IMR-90 (cell line): ENCODE measurements at regions not wholly inside any gene's neighbourhood (a gene's known extent, or its start where the extent isn't known, plus 50 kb on each side); places are given as distances from the start of the nearest gene placed in this dataset.

ENCODE experiments used
- ATAC-seq: fragments of 200-7000 bp; cut with Tn5 transposase; 2 replicates; pipeline ENCODE4 v1.9.1; 2020; ENCODE audit warnings: low read depth, mild to moderate bottlenecking, moderate library complexity
- BruUV-seq: library from RNA; stranded (reverse); fragments of 400-500 nt; replicated peaks from 2 replicates; lab custom pipeline; 2021; lab: Mats Ljungman, UMichigan
- CTCF ChIA-PET: fragments of 300-600 bp; formaldehyde crosslinking; extraction: SDS; loops from one replicate; lab custom pipeline; 2021; ENCODE audit warnings: antibody characterized with exemption; lab: Yijun Ruan, JAX
- POLR2A ChIA-PET: fragments of 300-600 bp; sonication (Branson Sonifier 250); formaldehyde crosslinking; loops from one replicate; lab custom pipeline; 2022; ENCODE audit warnings: antibody characterized with exemption; ENCODE audit not compliant: unreplicated experiment; lab: Charles Lee
- DNase-seq: peaks from one replicate; pipeline ENCODE4 v3.0.0; 2013
- H2AFZ ChIP-seq: replicated peaks from 2 replicates; pipeline ENCODE3; 2013; ENCODE audit warnings: low read length, mild to moderate bottlenecking; ENCODE audit not compliant: poor library complexity
- H2AK5ac ChIP-seq: 2 replicates; pipeline ENCODE4 v1.6.1; 2013; ENCODE audit warnings: low read depth, low read length, inconsistent platforms
- H2AK9ac ChIP-seq: replicated peaks from 2 replicates; pipeline ENCODE3; 2013; ENCODE audit warnings: mild to moderate bottlenecking, low read depth, low read length, moderate library complexity; ENCODE audit not compliant: poor library complexity
- H2BK120ac ChIP-seq: 2 replicates; pipeline ENCODE4 v1.6.1; 2013; ENCODE audit warnings: low read depth, low read length, inconsistent platforms
- H2BK15ac ChIP-seq: 3 replicates; pipeline ENCODE4 v1.6.1; 2013; ENCODE audit warnings: low read depth, low read length, inconsistent platforms
- H2BK20ac ChIP-seq: 2 replicates; pipeline ENCODE4 v1.6.1; 2013; ENCODE audit warnings: low read depth, mild to moderate bottlenecking, inconsistent platforms, low read length, moderate library complexity
- H2BK5ac ChIP-seq: 2 replicates; pipeline ENCODE4 v1.6.1; 2013; ENCODE audit warnings: mild to moderate bottlenecking, low read depth, low read length, inconsistent platforms; ENCODE audit not compliant: poor library complexity, severe bottlenecking
- H3K14ac ChIP-seq: replicated peaks from 2 replicates; pipeline ENCODE4 v1.6.1; 2013; ENCODE audit warnings: low read depth, low read length, inconsistent platforms
- H3K18ac ChIP-seq: 2 replicates; pipeline ENCODE4 v1.6.1; 2013; ENCODE audit warnings: low read depth, low read length, control low read depth
- H3K23ac ChIP-seq: 2 replicates; pipeline ENCODE4 v1.6.1; 2013; ENCODE audit warnings: low read depth, low read length, inconsistent platforms
- H3K27ac ChIP-seq: 2 replicates; pipeline ENCODE4 v1.5.1; 2013; ENCODE audit warnings: mild to moderate bottlenecking, control low read depth, low read length; ENCODE audit not compliant: insufficient read depth
- H3K27me3 ChIP-seq: 2 replicates; pipeline ENCODE4 v1.6.1; 2013; ENCODE audit warnings: low read length; ENCODE audit not compliant: control insufficient read depth, insufficient read depth
- H3K36me3 ChIP-seq: 2 replicates; pipeline ENCODE4 v1.6.1; 2013; ENCODE audit warnings: low read length, mixed read lengths; ENCODE audit not compliant: control insufficient read depth, insufficient read depth
- H3K4ac ChIP-seq: 2 replicates; pipeline ENCODE4 v1.6.1; 2013; ENCODE audit warnings: low read depth, low read length, inconsistent platforms
- H3K4me1 ChIP-seq: 2 replicates; pipeline ENCODE4 v1.6.1; 2013; ENCODE audit warnings: low read length, mixed read lengths; ENCODE audit not compliant: control insufficient read depth, insufficient read depth
- H3K4me2 ChIP-seq: 2 replicates; pipeline ENCODE4 v1.6.1; 2013; ENCODE audit warnings: low read depth, mild to moderate bottlenecking, control low read depth, low read length, moderate library complexity
- H3K4me3 ChIP-seq: 2 replicates; pipeline ENCODE4 v1.5.1; 2013; ENCODE audit warnings: low read depth, mild to moderate bottlenecking, control low read depth, low read length, moderate library complexity; ENCODE audit not compliant: insufficient read depth
- H3K56ac ChIP-seq: 2 replicates; pipeline ENCODE4 v1.6.1; 2013; ENCODE audit warnings: low read length, inconsistent platforms; ENCODE audit not compliant: insufficient read depth; ENCODE audit errors: extremely low read depth
- H3K79me1 ChIP-seq, 2 experiments: 2 replicates each; pipeline ENCODE4 v1.6.1; 2013; ENCODE audit warnings: low read length in 2 of 2, inconsistent platforms in 1 of 2, low read depth in 1 of 2
- H3K9ac ChIP-seq: 2 replicates; pipeline ENCODE4 v1.6.1; 2013; ENCODE audit warnings: low read depth, low read length, control low read depth
- H3K9me1 ChIP-seq: 2 replicates; pipeline ENCODE4 v1.6.1; 2013; ENCODE audit warnings: low read length, inconsistent platforms; ENCODE audit not compliant: insufficient read depth
- H3K9me3 ChIP-seq: 2 replicates; pipeline ENCODE4 v1.6.1; 2013; ENCODE audit warnings: low read length; ENCODE audit not compliant: control insufficient read depth, insufficient read depth
- H4K20me1 ChIP-seq: 2 replicates; pipeline ENCODE4 v1.6.1; 2013; ENCODE audit warnings: low read length, inconsistent platforms; ENCODE audit not compliant: insufficient read depth
- H4K5ac ChIP-seq: 2 replicates; pipeline ENCODE4 v1.6.1; 2013; ENCODE audit warnings: mild to moderate bottlenecking, low read depth, low read length, control low read depth
- H4K8ac ChIP-seq, 2 experiments: 2 replicates each; pipeline ENCODE4 v1.6.1; 2013; ENCODE audit warnings: low read depth in 2 of 2, low read length in 2 of 2, control low read depth in 1 of 2, inconsistent platforms in 1 of 2
- H4K91ac ChIP-seq: 2 replicates; pipeline ENCODE4 v1.6.1; 2013; ENCODE audit warnings: low read depth, low read length, inconsistent platforms; ENCODE audit not compliant: insufficient read depth
- BHLHE40 ChIP-seq: fragments of 150-350 bp; IDR thresholded peaks from 2 replicates; pipeline ENCODE4 v1.6.1; 2016; ENCODE audit warnings: mild to moderate bottlenecking, low read depth, low read length
- CHD1 ChIP-seq: IDR thresholded peaks from 2 replicates; pipeline ENCODE4 v1.6.1; 2012; ENCODE audit warnings: low read depth, low read length, improper control_type of control experiment
- FOS ChIP-seq: fragments of 150-350 bp; IDR thresholded peaks from 2 replicates; pipeline ENCODE4 v1.6.1; 2016; ENCODE audit warnings: low read depth, low read length
- MAZ ChIP-seq: IDR thresholded peaks from 2 replicates; pipeline ENCODE4 v1.6.1; 2012; ENCODE audit warnings: low read depth, mild to moderate bottlenecking, low read length, improper control_type of control experiment, moderate library complexity, borderline replicate concordance
- MXI1 ChIP-seq: IDR thresholded peaks from 2 replicates; pipeline ENCODE4 v1.6.1; 2012; ENCODE audit warnings: low read depth, mild to moderate bottlenecking, low read length, moderate library complexity, borderline replicate concordance
- NFE2L2 ChIP-seq: fragments of 150-350 bp; IDR thresholded peaks from 2 replicates; pipeline ENCODE4 v1.6.1; 2016; ENCODE audit warnings: low read depth, mild to moderate bottlenecking, low read length
- POLR2A ChIP-seq: IDR thresholded peaks from 2 replicates; pipeline ENCODE4 v1.6.1; 2012; ENCODE audit warnings: mild to moderate bottlenecking, low read depth, low read length
- RAD21 ChIP-seq: IDR thresholded peaks from 2 replicates; pipeline ENCODE4 v1.6.1; 2012; ENCODE audit warnings: low read length, improper control_type of control experiment
- RCOR1 ChIP-seq: IDR thresholded peaks from 2 replicates; pipeline ENCODE4 v1.6.1; 2012; ENCODE audit warnings: mild to moderate bottlenecking, low read length, improper control_type of control experiment; ENCODE audit not compliant: insufficient replicate concordance
- RFX5 ChIP-seq: IDR thresholded peaks from 2 replicates; pipeline ENCODE4 v1.8.0; 2012; ENCODE audit warnings: low read depth, mild to moderate bottlenecking, low read length, moderate library complexity
- WGBS, 2 experiments: methylation state at CpG; one replicate each; pipeline versions ENCODE4 v1.1.5 to v1.1.7; 2013; ENCODE audit warnings: missing lambda C conversion rate in 2 of 2; ENCODE audit not compliant: insufficient read length in 1 of 2; ENCODE audit errors: extremely low coverage in 2 of 2; 5-methylcytosine and 5-hydroxymethylcytosine counted together
- dilution Hi-C: fragments of 300-500 bp; cut with HindIII; formaldehyde crosslinking; loops from one replicate; pipeline ENCODE4 v1.14.3; 2018; ENCODE audit warnings: low sequenced_read_pairs; ENCODE audit not compliant: unreplicated experiment
- in situ Hi-C: fragments of 300-500 bp; cut with MboI; formaldehyde crosslinking; loops from 3 replicates; pipeline ENCODE4 v1.14.3; 2019; ENCODE audit warnings: low sequenced_read_pairs, inconsistent platforms, mixed read lengths
- intact Hi-C: fragments of 100-400 bp; cut with micrococcal nuclease; formaldehyde crosslinking; loops from 2 replicates; pipeline ENCODE4 v1.10.0; 2022
- TF ChIP-seq, protein P1 (sequence below): conservative IDR thresholded peaks from 2 replicates; pipeline ENCODE4 v1.5.1; 2012; ENCODE audit warnings: mild to moderate bottlenecking, low read depth, low read length, improper control_type of control experiment

DNA sequence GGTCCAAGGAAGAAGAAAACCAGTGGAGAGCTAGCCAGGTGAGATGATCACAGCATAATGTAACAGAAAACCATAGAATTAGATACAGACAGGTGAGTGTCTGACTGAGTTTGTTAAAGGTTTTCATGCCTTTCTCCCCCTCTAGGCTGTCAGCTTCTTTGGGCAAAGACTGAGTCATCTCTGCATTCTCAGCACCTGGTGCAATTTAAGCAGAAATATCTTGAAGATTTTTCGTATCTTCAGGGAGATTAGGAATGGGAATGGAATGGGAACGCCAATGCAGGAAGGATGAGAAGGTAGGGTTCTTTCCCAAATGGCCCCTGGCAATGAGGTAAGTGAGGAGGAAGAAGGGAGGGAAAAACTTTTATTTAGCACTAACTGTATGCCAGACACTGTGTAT lies 122.0 kb upstream of the SLC7A14 start:
- in situ Hi-C loops, result no loop called here
- Histone ChIP-seq H3K4me3 (no peak overlapping the region), H3K4me1 (peaks cover 14% of the 10 kb centered on the region), H2BK15ac (peak overlapping the region; percentile 9; the same call in 2 of the 3 replicates), H2AFZ (no peak overlapping the region), H3K9me1 (0 out of 2 replicates have a peak, but pooled peaks cover 2% of the 10 kb centered on the region), H4K8ac (peak overlapping the region in 1 of 2 experiments; percentile 45; a peak in 2 of 4 replicates), H3K4me2 (no peak overlapping the region), H3K79me1 (no peaks in the 10 kb centered on the region), H4K91ac (peak overlapping the region; percentile 33; the same call in 1 of the 2 replicates), H3K4ac (peak overlapping the region; percentile 30), H2AK5ac (peak overlapping the region; percentile 83; the same call in 1 of the 2 replicates), H3K9ac (no peak overlapping the region), H3K27me3 (no peaks in the 10 kb centered on the region), H2BK20ac (peak overlapping the region; percentile 86; the same call in 1 of the 2 replicates), H3K36me3 (no peaks in the 10 kb centered on the region), H2AK9ac (peak overlapping the region; percentile 43), H2BK5ac (no peak overlapping the region), H3K14ac (peak overlapping the region; percentile 61; the same call in 1 of the 2 replicates), H3K18ac (peak overlapping the region; percentile 65), H3K56ac (no peak overlapping the region), H3K9me3 (peaks cover 10% of the 10 kb centered on the region), H3K27ac (no peak overlapping the region), H4K20me1 (no peaks in the 10 kb centered on the region), H4K5ac (peak overlapping the region; percentile 44; the same call in 1 of the 2 replicates), H3K23ac (no peak overlapping the region), H2BK120ac (peak overlapping the region; percentile 67)
- ATAC-seq (no peak), DNase-seq (no peak)
- POLR2A ChIA-PET, result interaction anchor here (0.6 kb wide), 1 partner anchor 551 kb away, joined by 3 read pairs; no protein-coding TSS in a partner anchor
- 50% methylated on average over 1 of the region's 2 CpGs; no CpG with 5 or more reads in 1 of the 2 experiments for WGBS, 2 experiments
- TF ChIP-seq RFX5 (no peak), RCOR1 (no peak), FOS (no peak), BHLHE40 (no peak), CHD1 (no peak), MAZ (no peak), RAD21 (no peak), POLR2A (no peak), NFE2L2 (no peak), MXI1 (no peak)
- TF ChIP-seq, protein P1, sequence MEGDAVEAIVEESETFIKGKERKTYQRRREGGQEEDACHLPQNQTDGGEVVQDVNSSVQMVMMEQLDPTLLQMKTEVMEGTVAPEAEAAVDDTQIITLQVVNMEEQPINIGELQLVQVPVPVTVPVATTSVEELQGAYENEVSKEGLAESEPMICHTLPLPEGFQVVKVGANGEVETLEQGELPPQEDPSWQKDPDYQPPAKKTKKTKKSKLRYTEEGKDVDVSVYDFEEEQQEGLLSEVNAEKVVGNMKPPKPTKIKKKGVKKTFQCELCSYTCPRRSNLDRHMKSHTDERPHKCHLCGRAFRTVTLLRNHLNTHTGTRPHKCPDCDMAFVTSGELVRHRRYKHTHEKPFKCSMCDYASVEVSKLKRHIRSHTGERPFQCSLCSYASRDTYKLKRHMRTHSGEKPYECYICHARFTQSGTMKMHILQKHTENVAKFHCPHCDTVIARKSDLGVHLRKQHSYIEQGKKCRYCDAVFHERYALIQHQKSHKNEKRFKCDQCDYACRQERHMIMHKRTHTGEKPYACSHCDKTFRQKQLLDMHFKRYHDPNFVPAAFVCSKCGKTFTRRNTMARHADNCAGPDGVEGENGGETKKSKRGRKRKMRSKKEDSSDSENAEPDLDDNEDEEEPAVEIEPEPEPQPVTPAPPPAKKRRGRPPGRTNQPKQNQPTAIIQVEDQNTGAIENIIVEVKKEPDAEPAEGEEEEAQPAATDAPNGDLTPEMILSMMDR, result no peak
- dilution Hi-C loops, result no loop called here
- CTCF ChIA-PET, result no interaction called here
- no TSS peak for BruUV-seq
- intact Hi-C loops, result no loop called here
